GM23338 (cell line): ENCODE measurements at regions not wholly inside any gene's neighbourhood (a gene's known extent, or its start where the extent isn't known, plus 50 kb on each side); places are given as distances from the start of the nearest gene placed in this dataset.

ENCODE experiments used
- ATAC-seq: fragments of 200-7000 bp; cut with Tn5 transposase; 3 replicates; pipeline ENCODE4 v1.9.1; 2020
- DNase-seq: peaks from one replicate; pipeline ENCODE4 v3.0.0-alpha.2; 2015; ENCODE audit warnings: low spot score
- H2AFZ ChIP-seq: fragments of 200-600 bp; sonication (generic); 2 replicates; pipeline ENCODE4 v1.8.0; 2016; ENCODE audit warnings: antibody characterized with exemption, mild to moderate bottlenecking, moderate library complexity
- H3F3A ChIP-seq: fragments of 200-600 bp; sonication (generic); replicated peaks from 2 replicates; pipeline ENCODE4 v1.8.0; 2017; ENCODE audit warnings: antibody characterized with exemption, mixed run types, low read depth
- H3K27ac ChIP-seq: fragments of 200-600 bp; sonication (generic); 2 replicates; pipeline ENCODE4 v1.6.1; 2016; ENCODE audit warnings: low read depth
- H3K27me3 ChIP-seq: fragments of 200-600 bp; sonication (generic); 2 replicates; pipeline ENCODE4 v1.8.0; 2016; ENCODE audit warnings: mild to moderate bottlenecking, mixed run types, moderate library complexity; ENCODE audit not compliant: insufficient read depth
- H3K36me3 ChIP-seq: fragments of 200-600 bp; sonication (generic); 2 replicates; pipeline ENCODE4 v1.8.0; 2016; ENCODE audit warnings: mild to moderate bottlenecking; ENCODE audit not compliant: insufficient read depth
- H3K4me1 ChIP-seq: fragments of 200-600 bp; sonication (generic); 2 replicates; pipeline ENCODE4 v1.8.0; 2016; ENCODE audit warnings: mild to moderate bottlenecking, moderate library complexity; ENCODE audit not compliant: insufficient read depth
- H3K4me2 ChIP-seq: fragments of 200-600 bp; sonication (generic); 2 replicates; pipeline ENCODE4 v1.7.1; 2017; ENCODE audit warnings: mixed run types
- H3K4me3 ChIP-seq: fragments of 200-600 bp; sonication (generic); 2 replicates; pipeline ENCODE4 v1.6.1; 2016; ENCODE audit warnings: mixed run types
- H3K79me2 ChIP-seq: fragments of 200-600 bp; sonication (generic); replicated peaks from 2 replicates; pipeline ENCODE4 v1.8.0; 2017; ENCODE audit warnings: mild to moderate bottlenecking; ENCODE audit not compliant: insufficient read depth
- H3K9me2 ChIP-seq: fragments of 200-600 bp; sonication (generic); 2 replicates; pipeline ENCODE4 v1.8.0; 2017; ENCODE audit not compliant: insufficient read depth
- H4K20me1 ChIP-seq: fragments of 200-600 bp; sonication (generic); replicated peaks from 2 replicates; pipeline ENCODE4 v1.8.0; 2017; ENCODE audit warnings: mild to moderate bottlenecking; ENCODE audit not compliant: insufficient read depth
- H3K27ac Mint-ChIP-seq: 2 replicates; pipeline ENCODE4 v1.8.0; 2020; ENCODE audit warnings: inconsistent platforms, mild to moderate bottlenecking, moderate library complexity, mixed read lengths
- H3K27me3 Mint-ChIP-seq: 3 replicates; pipeline ENCODE4 v1.8.0; 2022; ENCODE audit warnings: low read depth, mild to moderate bottlenecking, moderate library complexity, mixed read lengths, inconsistent platforms; ENCODE audit not compliant: insufficient read depth, poor library complexity
- H3K36me3 Mint-ChIP-seq: 3 replicates; pipeline ENCODE4 v1.8.0; 2021; ENCODE audit warnings: low read depth, mild to moderate bottlenecking, inconsistent platforms, moderate library complexity, mixed read lengths
- H3K4me1 Mint-ChIP-seq: 3 replicates; pipeline ENCODE4 v1.8.0; 2020; ENCODE audit warnings: mild to moderate bottlenecking, inconsistent platforms, mixed read lengths
- H3K4me3 Mint-ChIP-seq: 3 replicates; pipeline ENCODE4 v1.8.0; 2021; ENCODE audit warnings: moderate library complexity, mild to moderate bottlenecking, inconsistent platforms, mixed read lengths
- H3K9me3 Mint-ChIP-seq: 3 replicates; pipeline ENCODE4 v1.8.0; 2020; ENCODE audit warnings: moderate library complexity, mild to moderate bottlenecking, inconsistent platforms, mixed read lengths
- EZH2 ChIP-seq: fragments of 200-600 bp; sonication (generic); IDR thresholded peaks from one replicate; pipeline ENCODE4 v1.8.0; 2017; ENCODE audit warnings: antibody characterized with exemption, mild to moderate bottlenecking, low read depth; ENCODE audit not compliant: unreplicated experiment
- EZH2phosphoT487 ChIP-seq: fragments of 200-600 bp; sonication (generic); IDR thresholded peaks from one replicate; pipeline ENCODE4 v1.8.1; 2018; ENCODE audit warnings: antibody characterized with exemption; ENCODE audit not compliant: unreplicated experiment
- JUNB ChIP-seq: IDR thresholded peaks from one replicate; pipeline ENCODE4 v1.6.1; 2016; ENCODE audit warnings: antibody characterized with exemption; ENCODE audit not compliant: unreplicated experiment
- NANOG ChIP-seq: IDR thresholded peaks from 2 replicates; pipeline ENCODE4 v1.6.1; 2016; ENCODE audit warnings: antibody characterized with exemption, borderline replicate concordance
- POLR2AphosphoS5 ChIP-seq: IDR thresholded peaks from 2 replicates; pipeline ENCODE4 v1.6.1; 2016; ENCODE audit warnings: antibody characterized with exemption, low read depth
- REST ChIP-seq: IDR thresholded peaks from one replicate; pipeline ENCODE4 v1.6.1; 2018; ENCODE audit warnings: antibody characterized with exemption; ENCODE audit not compliant: unreplicated experiment
- STAT1 ChIP-seq: IDR thresholded peaks from one replicate; pipeline ENCODE4 v1.6.1; 2016; ENCODE audit warnings: antibody characterized with exemption; ENCODE audit not compliant: unreplicated experiment
- TF ChIP-seq, protein P1 (sequence below), 2 experiments: fragments of 200-600 bp in 1 of 2; sonication (generic) in 1 of 2; conservative IDR thresholded peaks; 2 replicates each; pipeline versions ENCODE4 v1.5.1 to v1.6.1; 2016 to 2017; ENCODE audit warnings: antibody characterized with exemption in 2 of 2, low read depth in 2 of 2, mild to moderate bottlenecking in 2 of 2, moderate library complexity in 1 of 2

DNA sequence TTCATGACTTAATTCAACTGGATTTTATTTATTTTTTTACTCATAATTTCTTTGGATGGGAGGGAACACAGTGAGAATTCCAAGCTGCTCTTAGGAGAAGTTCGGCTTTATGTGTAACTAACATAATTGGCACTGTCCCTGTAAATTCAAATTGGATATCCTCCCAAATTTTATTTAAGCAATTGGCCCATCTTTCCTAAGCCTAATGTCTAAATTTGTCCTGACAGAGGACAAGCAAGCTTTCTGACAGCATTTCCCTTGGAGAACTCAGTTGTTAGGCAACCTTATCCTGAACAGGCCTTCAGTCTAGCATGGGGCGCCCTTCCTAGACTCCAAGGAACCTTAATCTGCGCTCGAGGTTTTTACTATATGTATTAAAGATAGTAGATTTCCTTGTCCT is 550.3 kb downstream of the NUF2 start (continued):
- TF ChIP-seq EZH2 = no peak
- no peak for TF ChIP-seq POLR2AphosphoS5
- TF ChIP-seq JUNB = no peak
- TF ChIP-seq NANOG = no peak
- TF ChIP-seq STAT1 = no peak
- TF ChIP-seq EZH2phosphoT487 = no peak
- TF ChIP-seq REST = no peak

- peak; percentile 34 for DNase-seq
- peaks cover 15% of the 10 kb centered on the region for H3K4me1 Mint-ChIP-seq
Measured at GRCh38 chr1:163874070-163874469, 552.3 kb downstream of the NUF2 start.

More at GRCh38 chr1:163874070-163874469, 552.3 kb downstream of the NUF2 start:
- Histone ChIP-seq H3F3A (no peaks in the 10 kb centered on the region), H3K4me2 (no peak overlapping the region), H4K20me1 (no peaks in the 10 kb centered on the region), H3K27me3 (no peaks in the 10 kb centered on the region), H3K27ac (no peak overlapping the region), H3K9me2 (peaks cover 3% of the 10 kb centered on the region; the same call in 1 of the 2 replicates), H3K79me2 (no peaks in the 10 kb centered on the region), H3K36me3 (no peaks in the 10 kb centered on the region), H3K4me1 (peaks cover 23% of the 10 kb centered on the region), H2AFZ (no peak overlapping the region), H3K4me3 (no peak overlapping the region)
- H3K27ac Mint-ChIP-seq = no peak overlapping the region
- H3K36me3 Mint-ChIP-seq = no peaks in the 10 kb centered on the region
- peak; percentile 48; the same call in 2 of the 3 replicates for ATAC-seq
- no peak overlapping the region for H3K4me3 Mint-ChIP-seq
- TF ChIP-seq STAT1 = no peak
- no peak for TF ChIP-seq REST
- TF ChIP-seq, protein P1, sequence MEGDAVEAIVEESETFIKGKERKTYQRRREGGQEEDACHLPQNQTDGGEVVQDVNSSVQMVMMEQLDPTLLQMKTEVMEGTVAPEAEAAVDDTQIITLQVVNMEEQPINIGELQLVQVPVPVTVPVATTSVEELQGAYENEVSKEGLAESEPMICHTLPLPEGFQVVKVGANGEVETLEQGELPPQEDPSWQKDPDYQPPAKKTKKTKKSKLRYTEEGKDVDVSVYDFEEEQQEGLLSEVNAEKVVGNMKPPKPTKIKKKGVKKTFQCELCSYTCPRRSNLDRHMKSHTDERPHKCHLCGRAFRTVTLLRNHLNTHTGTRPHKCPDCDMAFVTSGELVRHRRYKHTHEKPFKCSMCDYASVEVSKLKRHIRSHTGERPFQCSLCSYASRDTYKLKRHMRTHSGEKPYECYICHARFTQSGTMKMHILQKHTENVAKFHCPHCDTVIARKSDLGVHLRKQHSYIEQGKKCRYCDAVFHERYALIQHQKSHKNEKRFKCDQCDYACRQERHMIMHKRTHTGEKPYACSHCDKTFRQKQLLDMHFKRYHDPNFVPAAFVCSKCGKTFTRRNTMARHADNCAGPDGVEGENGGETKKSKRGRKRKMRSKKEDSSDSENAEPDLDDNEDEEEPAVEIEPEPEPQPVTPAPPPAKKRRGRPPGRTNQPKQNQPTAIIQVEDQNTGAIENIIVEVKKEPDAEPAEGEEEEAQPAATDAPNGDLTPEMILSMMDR (conservative IDR thresholded peaks at IDR 0.05; ENCODE audit: low read depth in 2 of 2) = peak; percentile 63 to 80
- no peaks in the 10 kb centered on the region for H3K27me3 Mint-ChIP-seq
- H3K9me3 Mint-ChIP-seq = no peaks in the 10 kb centered on the region; the same call in 2 of the 3 replicates
